ENCODE measurements at regions not wholly inside any gene's neighbourhood (a gene's known extent, or its start where the extent isn't known, plus 50 kb on each side); places are given as distances from the start of the nearest gene placed in this dataset.

- TF ChIP-seq POLR2AphosphoS5 (IDR thresholded peaks at IDR 0.05; ENCODE audit: low read depth, low read length): no peak
- no peak for TF ChIP-seq CTCF (IDR thresholded peaks at IDR 0.05)
Measured at GRCh38 chr19:34066007-34066643, 106.2 kb upstream of the LSM14A start.
